ENCODE measurements at regions not wholly inside any gene's neighbourhood (a gene's known extent, or its start where the extent isn't known, plus 50 kb on each side); places are given as distances from the start of the nearest gene placed in this dataset.
"Not testable (repeated sequence)": the region's sequence is repeated elsewhere in the genome, so short reads cannot be mapped to it uniquely, and the experiment has no call there.

- intact Hi-C loops (cut with micrococcal nuclease) = no loop called here
- no peak overlapping the region for H3K4me3 Mint-ChIP-seq
- peaks cover 3% of the 10 kb centered on the region for H3K36me3 Mint-ChIP-seq
- no peaks in the 10 kb centered on the region for H3K4me1 Mint-ChIP-seq (ENCODE audit: low read depth)
- H3K27me3 Mint-ChIP-seq = peaks cover 32% of the 10 kb centered on the region
- H3K9me3 Mint-ChIP-seq = peaks cover 8% of the 10 kb centered on the region
- ChIA-PET CTCF (no interaction called here), POLR2A (no interaction called here)
- DNase-seq = no peak
- no peak overlapping the region for H3K27ac Mint-ChIP-seq
These were observed 63.2 kb upstream of the SNX19 start for GRCh38 chr11:130979386-130979972.

- no peak overlapping the region for H3K4me3 Mint-ChIP-seq
- ChIA-PET CTCF (no interaction called here), POLR2A (no interaction called here)
- intact Hi-C loops (cut with micrococcal nuclease) = no loop called here
- peaks cover 3% of the 10 kb centered on the region for H3K36me3 Mint-ChIP-seq
- no peak overlapping the region for H3K27ac Mint-ChIP-seq
- no peaks in the 10 kb centered on the region for H3K4me1 Mint-ChIP-seq (ENCODE audit: low read depth)
- peaks cover 8% of the 10 kb centered on the region for H3K9me3 Mint-ChIP-seq
- peaks cover 32% of the 10 kb centered on the region for H3K27me3 Mint-ChIP-seq
- no peak for DNase-seq
These were observed 64.0 kb upstream of the SNX19 start for GRCh38 chr11:130980071-130980862.

GRCh38 chr11:130984241-130984640 lies 68.0 kb upstream of the SNX19 start:
- H3K27ac Mint-ChIP-seq; intact Hi-C loops (cut with micrococcal nuclease); H3K36me3 Mint-ChIP-seq; POLR2A ChIA-PET; CTCF ChIA-PET; H3K4me1 Mint-ChIP-seq (ENCODE audit: low read depth); H3K9me3 Mint-ChIP-seq; H3K4me3 Mint-ChIP-seq; DNase-seq: not testable (repeated sequence)
- H3K27me3 Mint-ChIP-seq = peaks cover 18% of the 10 kb centered on the region

- ChIA-PET POLR2A (no interaction called here), CTCF (no interaction called here)
- Mint-ChIP-seq H3K4me3 (no peak overlapping the region), H3K27me3 (peaks cover 1% of the 10 kb centered on the region), H3K9me3 (peaks cover 3% of the 10 kb centered on the region), H3K36me3 (no peaks in the 10 kb centered on the region), H3K27ac (no peak overlapping the region), H3K4me1 (ENCODE audit: low read depth) (no peaks in the 10 kb centered on the region)
- intact Hi-C loops (cut with micrococcal nuclease) = no loop called here
- no peak for DNase-seq
These were observed 76.5 kb upstream of the SNX19 start for GRCh38 chr11:130992788-130993187.

GRCh38 chr11:130994043-130994442 lies 77.8 kb upstream of the SNX19 start:
- H3K36me3 Mint-ChIP-seq = no peaks in the 10 kb centered on the region
- no peak overlapping the region for H3K4me3 Mint-ChIP-seq
- ChIA-PET POLR2A (no interaction called here), CTCF (no interaction called here)
- no peaks in the 10 kb centered on the region for H3K4me1 Mint-ChIP-seq (ENCODE audit: low read depth)
- no peak for DNase-seq
- peaks cover 3% of the 10 kb centered on the region for H3K9me3 Mint-ChIP-seq
- H3K27ac Mint-ChIP-seq = no peak overlapping the region
- peaks cover 1% of the 10 kb centered on the region for H3K27me3 Mint-ChIP-seq
- intact Hi-C loops (cut with micrococcal nuclease) = no loop called here

GRCh38 chr11:130995266-130995665 lies 79.0 kb upstream of the SNX19 start:
- H3K36me3 Mint-ChIP-seq = no peaks in the 10 kb centered on the region
- no peak overlapping the region for H3K4me3 Mint-ChIP-seq
- DNase-seq = no peak
- no peak overlapping the region for H3K27ac Mint-ChIP-seq
- intact Hi-C loops (cut with micrococcal nuclease) = no loop called here
- no peaks in the 10 kb centered on the region for H3K4me1 Mint-ChIP-seq (ENCODE audit: low read depth)
- POLR2A ChIA-PET = no interaction called here
- peaks cover 1% of the 10 kb centered on the region for H3K27me3 Mint-ChIP-seq
- no peaks in the 10 kb centered on the region for H3K9me3 Mint-ChIP-seq
- CTCF ChIA-PET = no interaction called here

DNA sequence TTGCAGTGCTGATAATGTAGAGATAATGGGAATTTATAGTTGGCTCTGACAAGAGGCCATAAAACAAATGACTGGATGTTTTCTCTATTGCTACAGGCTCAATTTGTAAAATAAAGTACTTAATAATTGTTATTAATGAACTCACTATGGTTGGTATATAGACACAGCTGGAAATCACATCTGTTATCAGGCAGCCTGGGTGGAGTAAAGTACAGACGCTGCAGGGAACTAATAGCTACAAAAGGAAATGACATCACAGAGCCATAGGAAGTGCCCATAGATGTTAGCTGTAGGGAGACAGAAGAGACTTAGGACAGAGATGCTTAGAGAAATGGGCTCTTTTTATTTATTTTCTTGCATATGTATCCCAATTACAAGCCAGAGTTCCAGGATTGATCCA lies 81.0 kb upstream of the SNX19 start:
- H3K4me1 Mint-ChIP-seq (ENCODE audit: low read depth) = no peaks in the 10 kb centered on the region
- no peak overlapping the region for H3K4me3 Mint-ChIP-seq
- H3K27ac Mint-ChIP-seq = no peak overlapping the region
- ChIA-PET POLR2A (no interaction called here), CTCF (no interaction called here)
- intact Hi-C loops (cut with micrococcal nuclease) = no loop called here
- no peaks in the 10 kb centered on the region for H3K9me3 Mint-ChIP-seq
- no peaks in the 10 kb centered on the region for H3K36me3 Mint-ChIP-seq
- DNase-seq = no peak
- H3K27me3 Mint-ChIP-seq = peaks cover 1% of the 10 kb centered on the region

- H3K4me3 Mint-ChIP-seq = no peak overlapping the region
- no peaks in the 10 kb centered on the region for H3K9me3 Mint-ChIP-seq
- CTCF ChIA-PET = no interaction called here
- no peaks in the 10 kb centered on the region for H3K4me1 Mint-ChIP-seq (ENCODE audit: low read depth)
- H3K27me3 Mint-ChIP-seq = peaks cover 1% of the 10 kb centered on the region
- H3K27ac Mint-ChIP-seq = no peak overlapping the region
- no peak for DNase-seq
- no peaks in the 10 kb centered on the region for H3K36me3 Mint-ChIP-seq
- POLR2A ChIA-PET = no interaction called here
- intact Hi-C loops (cut with micrococcal nuclease) = no loop called here
These were observed 82.8 kb upstream of the SNX19 start for GRCh38 chr11:130999086-130999485.

GRCh38 chr11:130999992-131000770 lies 83.9 kb upstream of the SNX19 start:
- no peak for DNase-seq
- Mint-ChIP-seq H3K27ac (no peak overlapping the region), H3K9me3 (no peaks in the 10 kb centered on the region), H3K4me1 (ENCODE audit: low read depth) (no peaks in the 10 kb centered on the region), H3K27me3 (peaks cover 1% of the 10 kb centered on the region), H3K4me3 (no peak overlapping the region), H3K36me3 (no peaks in the 10 kb centered on the region)
- intact Hi-C loops (cut with micrococcal nuclease) = no loop called here
- ChIA-PET POLR2A (no interaction called here), CTCF (no interaction called here)

GRCh38 chr11:131002145-131002544 lies 85.9 kb upstream of the SNX19 start:
- intact Hi-C loops (cut with micrococcal nuclease) = no loop called here
- H3K36me3 Mint-ChIP-seq = no peaks in the 10 kb centered on the region
- no peaks in the 10 kb centered on the region for H3K4me1 Mint-ChIP-seq (ENCODE audit: low read depth)
- H3K27ac Mint-ChIP-seq = no peak overlapping the region
- H3K4me3 Mint-ChIP-seq = no peak overlapping the region
- POLR2A ChIA-PET = no interaction called here
- no peaks in the 10 kb centered on the region for H3K27me3 Mint-ChIP-seq
- CTCF ChIA-PET = no interaction called here
- H3K9me3 Mint-ChIP-seq = no peaks in the 10 kb centered on the region
- DNase-seq = no peak

GRCh38 chr11:131005829-131006228 lies 89.5 kb upstream of the SNX19 start:
- H3K9me3 Mint-ChIP-seq = peaks cover 6% of the 10 kb centered on the region

DNA sequence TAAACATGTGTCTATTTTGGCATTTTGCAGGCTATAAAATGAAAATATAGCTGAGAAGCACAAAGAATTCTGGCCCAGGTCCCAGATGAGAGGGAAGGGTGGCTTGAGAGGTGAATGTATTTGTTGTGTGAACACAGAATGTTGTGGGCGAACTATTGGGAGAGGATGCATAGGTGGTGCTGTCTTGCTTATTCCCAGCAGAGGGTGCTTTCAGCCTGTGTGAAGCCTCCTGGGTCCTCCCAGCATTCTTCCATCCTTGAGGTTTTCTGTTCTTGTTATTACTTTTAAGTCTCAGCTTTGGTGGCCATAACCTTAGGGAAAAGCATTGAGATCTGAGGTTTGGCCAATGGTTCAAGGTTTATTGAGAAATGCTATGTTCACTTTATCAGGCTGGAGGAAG lies 108.7 kb upstream of the SNX19 start:
- POLR2A ChIA-PET = no interaction called here
- no peak for DNase-seq
- no peaks in the 10 kb centered on the region for H3K36me3 Mint-ChIP-seq
- H3K9me3 Mint-ChIP-seq = no peaks in the 10 kb centered on the region
- intact Hi-C loops (cut with micrococcal nuclease) = no loop called here
- H3K4me1 Mint-ChIP-seq (ENCODE audit: low read depth) = no peaks in the 10 kb centered on the region
- H3K4me3 Mint-ChIP-seq = no peak overlapping the region
- no peak overlapping the region for H3K27ac Mint-ChIP-seq
- H3K27me3 Mint-ChIP-seq = no peaks in the 10 kb centered on the region
- CTCF ChIA-PET = no interaction called here

More at GRCh38 chr11:131005829-131006228, 89.5 kb upstream of the SNX19 start:
- Mint-ChIP-seq H3K36me3 (no peaks in the 10 kb centered on the region), H3K4me1 (ENCODE audit: low read depth) (no peaks in the 10 kb centered on the region), H3K27ac (no peak overlapping the region), H3K27me3 (no peaks in the 10 kb centered on the region), H3K4me3 (no peak overlapping the region)
- CTCF ChIA-PET = interaction anchor here (0.9 kb wide), 1 partner anchor 682 kb away, joined by 3 read pairs; no protein-coding TSS in a partner anchor
- no peak for DNase-seq
- intact Hi-C loops (cut with micrococcal nuclease) = no loop called here
- POLR2A ChIA-PET = no interaction called here
